ENCODE measurements at regions not wholly inside any gene's neighbourhood (a gene's known extent, or its start where the extent isn't known, plus 50 kb on each side); places are given as distances from the start of the nearest gene placed in this dataset.

DNA sequence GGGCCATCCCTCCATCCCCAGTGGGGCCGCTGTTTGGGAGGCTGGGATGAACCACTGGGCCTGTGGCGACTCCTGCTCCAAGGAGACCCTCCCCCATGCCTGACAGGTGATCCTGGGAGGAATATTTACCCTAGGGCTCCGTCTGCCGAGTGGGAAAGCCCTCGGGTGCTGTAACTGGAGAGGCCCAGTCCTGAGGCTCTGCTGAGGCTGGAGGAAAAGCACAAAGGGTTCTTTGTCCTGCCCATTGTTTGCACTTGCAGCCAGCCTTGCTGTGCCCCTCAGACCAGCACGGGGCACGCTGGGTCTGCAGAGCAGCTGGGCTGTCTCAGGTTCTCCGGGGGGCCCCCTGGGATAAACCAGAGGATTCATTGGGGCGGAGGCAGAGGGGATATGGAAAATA is 321.1 kb downstream of the MN1 start:
- peaks cover 48 to 64% of the 10 kb centered on the region in 2 experiments for H3K4me1 Mint-ChIP-seq
- Histone ChIP-seq H3K4me2 (ENCODE audit: insufficient read depth, insufficient read length, low read length) (no peak overlapping the region), H2BK120ac (ENCODE audit: low read depth, low read length, poor library complexity, severe bottlenecking) (no peak overlapping the region), H3K27me3 (ENCODE audit: insufficient read depth, low read length) (no peaks in the 10 kb centered on the region), H3T11ph (ENCODE audit: low read length) (no peak overlapping the region), H3K4ac (ENCODE audit: low read depth, low read length) (no peak overlapping the region), H3K23ac (ENCODE audit: insufficient read length, low read depth, low read length) (no peak overlapping the region), H3K14ac (ENCODE audit: insufficient read depth, low read length) (peak overlapping the region; percentile 29; the same call in 1 of the 2 replicates), H3K18ac (ENCODE audit: insufficient read length, low read depth, low read length) (peak overlapping the region; percentile 34), H3K27ac (ENCODE audit: insufficient read length, low read depth, low read length) (no peak overlapping the region), H2AK5ac (ENCODE audit: insufficient read length, low read length) (no peak overlapping the region), H2BK12ac (ENCODE audit: insufficient read length, low read depth, low read length) (no peak overlapping the region), H3K4me1 (ENCODE audit: insufficient read depth, low read length) (peaks cover 11% of the 10 kb centered on the region; the same call in 1 of the 2 replicates), H4K20me1 (ENCODE audit: control insufficient read depth, insufficient read depth, insufficient read length) (no peaks in the 10 kb centered on the region), H4K5ac (ENCODE audit: insufficient read length, low read depth, low read length) (no peak overlapping the region), H4K91ac (ENCODE audit: insufficient read length, low read depth, low read length) (no peak overlapping the region), H3K79me1 (ENCODE audit: insufficient read depth, low read depth, low read length, poor library complexity, severe bottlenecking) (no peaks in the 10 kb centered on the region), H3K56ac (ENCODE audit: insufficient read length, low read depth, low read length) (no peak overlapping the region), H2BK20ac (ENCODE audit: low read depth, low read length, poor library complexity, severe bottlenecking) (no peak overlapping the region), H3K79me2 (ENCODE audit: insufficient read depth, low read length) (no peaks in the 10 kb centered on the region), H3K9ac (ENCODE audit: extremely low read depth, insufficient read length, low read length) (no peak overlapping the region), H4K8ac (replicated peaks; ENCODE audit: insufficient read length, low read depth, low read length) (no peak overlapping the region), H2AFZ (ENCODE audit: low read length) (no peak overlapping the region), H3K23me2 (ENCODE audit: insufficient read length, low read depth, low read length, poor library complexity, severe bottlenecking) (no peaks in the 10 kb centered on the region), H2BK15ac (ENCODE audit: low read depth, low read length) (no peak overlapping the region), H2BK5ac (ENCODE audit: insufficient read length, low read length) (no peak overlapping the region), H3K9me3 (ENCODE audit: control insufficient read depth, low read depth, low read length) (no peaks in the 10 kb centered on the region)
- H3K27ac Mint-ChIP-seq, result peak overlapping the region in 1 of 3 experiments; percentile 4; a peak in 2 of 7 replicates
- peaks cover 0 to 4% (median 0%) of the 10 kb centered on the region in 3 experiments; a peak in 3 of 7 replicates for H3K36me3 Mint-ChIP-seq (ENCODE audit: insufficient read depth in 1 of 3, low read depth in 3 of 3)
- no peak overlapping the region; a peak in 1 of 5 replicates for H3K4me3 Mint-ChIP-seq
- peak; percentile 69 for DNase-seq
- WGBS (ENCODE audit: extremely low coverage, insufficient read length, low lambda C conversion rate), result no CpG with 5 or more reads among the region's 9 CpGs
- TF ChIP-seq, protein P1, sequence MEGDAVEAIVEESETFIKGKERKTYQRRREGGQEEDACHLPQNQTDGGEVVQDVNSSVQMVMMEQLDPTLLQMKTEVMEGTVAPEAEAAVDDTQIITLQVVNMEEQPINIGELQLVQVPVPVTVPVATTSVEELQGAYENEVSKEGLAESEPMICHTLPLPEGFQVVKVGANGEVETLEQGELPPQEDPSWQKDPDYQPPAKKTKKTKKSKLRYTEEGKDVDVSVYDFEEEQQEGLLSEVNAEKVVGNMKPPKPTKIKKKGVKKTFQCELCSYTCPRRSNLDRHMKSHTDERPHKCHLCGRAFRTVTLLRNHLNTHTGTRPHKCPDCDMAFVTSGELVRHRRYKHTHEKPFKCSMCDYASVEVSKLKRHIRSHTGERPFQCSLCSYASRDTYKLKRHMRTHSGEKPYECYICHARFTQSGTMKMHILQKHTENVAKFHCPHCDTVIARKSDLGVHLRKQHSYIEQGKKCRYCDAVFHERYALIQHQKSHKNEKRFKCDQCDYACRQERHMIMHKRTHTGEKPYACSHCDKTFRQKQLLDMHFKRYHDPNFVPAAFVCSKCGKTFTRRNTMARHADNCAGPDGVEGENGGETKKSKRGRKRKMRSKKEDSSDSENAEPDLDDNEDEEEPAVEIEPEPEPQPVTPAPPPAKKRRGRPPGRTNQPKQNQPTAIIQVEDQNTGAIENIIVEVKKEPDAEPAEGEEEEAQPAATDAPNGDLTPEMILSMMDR (conservative IDR thresholded peaks at IDR 0.05), result no peak
- peaks cover 23% of the 10 kb centered on the region for H3K27me3 Mint-ChIP-seq (ENCODE audit: low read depth)
- peaks cover 0 to 3% of the 10 kb centered on the region in 2 experiments; a peak in 2 of 5 replicates for H3K9me3 Mint-ChIP-seq
